ENCODE measurements at regions not wholly inside any gene's neighbourhood (a gene's known extent, or its start where the extent isn't known, plus 50 kb on each side); places are given as distances from the start of the nearest gene placed in this dataset.

DNA sequence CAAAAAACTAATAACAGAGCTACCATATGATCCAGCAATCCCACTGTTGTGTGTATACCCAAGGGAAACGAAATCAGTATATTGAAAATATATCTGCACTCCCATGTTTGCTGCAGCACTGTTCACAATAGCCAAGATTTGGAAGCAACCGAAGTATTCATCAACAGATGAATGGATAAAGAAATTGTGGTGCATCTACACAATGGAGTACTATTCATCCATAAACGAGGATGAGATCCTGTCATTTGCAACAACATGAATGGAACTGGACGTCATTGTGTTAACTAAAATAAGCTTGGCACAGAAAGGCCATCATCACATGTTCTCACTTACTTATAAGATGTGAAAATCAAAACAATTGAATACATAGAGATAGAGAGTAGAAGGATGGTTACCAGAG, 402.1 kb downstream of the KCTD8 start:
- TF ChIP-seq CTCF (IDR thresholded peaks at IDR 0.05), result no peak
- no peak for TF ChIP-seq EP300 (IDR thresholded peaks at IDR 0.05)
